ENCODE measurements at regions not wholly inside any gene's neighbourhood (a gene's known extent, or its start where the extent isn't known, plus 50 kb on each side); places are given as distances from the start of the nearest gene placed in this dataset.
A peak's percentile ranks its signal among the peaks of the same experiment; 100 is the strongest.

DNA sequence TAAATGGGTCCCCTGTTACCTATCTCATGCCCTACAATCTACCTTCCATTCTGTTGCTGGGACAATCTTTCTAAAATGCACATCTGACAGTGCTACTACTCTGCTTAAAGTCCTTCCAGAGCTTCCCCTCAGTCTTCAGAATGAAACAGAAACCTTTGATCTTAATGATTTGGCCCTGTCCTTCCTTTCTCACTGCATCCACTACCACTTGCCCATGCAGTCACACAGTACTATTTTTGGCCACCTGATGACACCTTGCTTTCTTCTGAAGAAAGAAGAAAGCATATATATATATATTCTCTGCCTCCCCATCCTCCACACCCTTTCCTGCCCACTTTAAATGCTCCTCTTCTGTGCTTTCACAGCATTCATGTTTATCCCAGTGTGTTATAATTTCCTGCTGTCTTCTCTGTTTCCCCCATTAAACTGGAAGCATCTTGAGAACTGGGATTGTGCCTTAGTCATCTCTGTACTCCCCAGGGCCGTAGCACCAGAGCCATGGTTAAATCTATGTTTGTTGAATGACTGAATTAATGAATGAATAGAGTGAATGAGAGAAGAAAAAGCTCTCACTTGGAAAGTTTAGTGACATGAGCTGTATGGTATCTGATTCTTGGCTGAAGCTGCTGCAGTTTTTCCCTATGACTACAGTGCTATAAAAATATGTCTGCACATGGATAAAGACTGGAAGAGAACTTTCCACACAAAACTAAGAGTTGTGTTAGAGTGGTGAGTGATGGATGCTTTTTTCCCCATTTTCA lies 56.2 kb downstream of the RTL9 start:
- Histone ChIP-seq H3K4me2 (ENCODE audit: extremely low read depth, insufficient read depth, low read length) (no peak overlapping the region), H3K9ac (ENCODE audit: insufficient read depth, low read length) (no peak overlapping the region), H3K27me3 (ENCODE audit: control insufficient read depth, insufficient read depth, low read length) (no peaks in the 10 kb centered on the region), H3K9me3 (ENCODE audit: control insufficient read depth, insufficient read depth, low read depth, low read length) (no peaks in the 10 kb centered on the region), H4K20me1 (ENCODE audit: control insufficient read depth, extremely low read depth, insufficient read depth, low read length) (no peaks in the 10 kb centered on the region), H3K36me3 (ENCODE audit: control insufficient read depth, insufficient read depth, low read length) (no peaks in the 10 kb centered on the region), H3K4me1 (ENCODE audit: control insufficient read depth, extremely low read depth, insufficient read depth, low read length) (peaks cover 15% of the 10 kb centered on the region), H3K27ac (ENCODE audit: insufficient read depth, low read length) (peak overlapping the region; percentile 33), H3K4me3 (replicated peaks in 1 of 4; ENCODE audit: control extremely low read depth in 1 of 4, insufficient read depth in 1 of 4, low read depth in 3 of 4, low read length in 4 of 4) (no peak overlapping the region), H3K79me2 (ENCODE audit: control insufficient read depth, insufficient read depth, low read length) (no peaks in the 10 kb centered on the region), H2AFZ (ENCODE audit: low read length) (no peak overlapping the region)
- TF ChIP-seq, protein P1, sequence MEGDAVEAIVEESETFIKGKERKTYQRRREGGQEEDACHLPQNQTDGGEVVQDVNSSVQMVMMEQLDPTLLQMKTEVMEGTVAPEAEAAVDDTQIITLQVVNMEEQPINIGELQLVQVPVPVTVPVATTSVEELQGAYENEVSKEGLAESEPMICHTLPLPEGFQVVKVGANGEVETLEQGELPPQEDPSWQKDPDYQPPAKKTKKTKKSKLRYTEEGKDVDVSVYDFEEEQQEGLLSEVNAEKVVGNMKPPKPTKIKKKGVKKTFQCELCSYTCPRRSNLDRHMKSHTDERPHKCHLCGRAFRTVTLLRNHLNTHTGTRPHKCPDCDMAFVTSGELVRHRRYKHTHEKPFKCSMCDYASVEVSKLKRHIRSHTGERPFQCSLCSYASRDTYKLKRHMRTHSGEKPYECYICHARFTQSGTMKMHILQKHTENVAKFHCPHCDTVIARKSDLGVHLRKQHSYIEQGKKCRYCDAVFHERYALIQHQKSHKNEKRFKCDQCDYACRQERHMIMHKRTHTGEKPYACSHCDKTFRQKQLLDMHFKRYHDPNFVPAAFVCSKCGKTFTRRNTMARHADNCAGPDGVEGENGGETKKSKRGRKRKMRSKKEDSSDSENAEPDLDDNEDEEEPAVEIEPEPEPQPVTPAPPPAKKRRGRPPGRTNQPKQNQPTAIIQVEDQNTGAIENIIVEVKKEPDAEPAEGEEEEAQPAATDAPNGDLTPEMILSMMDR (conservative IDR thresholded peaks at IDR 0.05 in 1 of 2, IDR thresholded peaks at IDR 0.05 in 1 of 2; ENCODE audit: low read depth in 1 of 2, low read length in 2 of 2): no peak
- no peak for TF ChIP-seq EZH2 (IDR thresholded peaks at IDR 0.05; ENCODE audit: low read length, missing control alignments)
- DNase-seq (ENCODE audit: low read depth in 2 of 2): peak; percentile 66 to 84

DNA sequence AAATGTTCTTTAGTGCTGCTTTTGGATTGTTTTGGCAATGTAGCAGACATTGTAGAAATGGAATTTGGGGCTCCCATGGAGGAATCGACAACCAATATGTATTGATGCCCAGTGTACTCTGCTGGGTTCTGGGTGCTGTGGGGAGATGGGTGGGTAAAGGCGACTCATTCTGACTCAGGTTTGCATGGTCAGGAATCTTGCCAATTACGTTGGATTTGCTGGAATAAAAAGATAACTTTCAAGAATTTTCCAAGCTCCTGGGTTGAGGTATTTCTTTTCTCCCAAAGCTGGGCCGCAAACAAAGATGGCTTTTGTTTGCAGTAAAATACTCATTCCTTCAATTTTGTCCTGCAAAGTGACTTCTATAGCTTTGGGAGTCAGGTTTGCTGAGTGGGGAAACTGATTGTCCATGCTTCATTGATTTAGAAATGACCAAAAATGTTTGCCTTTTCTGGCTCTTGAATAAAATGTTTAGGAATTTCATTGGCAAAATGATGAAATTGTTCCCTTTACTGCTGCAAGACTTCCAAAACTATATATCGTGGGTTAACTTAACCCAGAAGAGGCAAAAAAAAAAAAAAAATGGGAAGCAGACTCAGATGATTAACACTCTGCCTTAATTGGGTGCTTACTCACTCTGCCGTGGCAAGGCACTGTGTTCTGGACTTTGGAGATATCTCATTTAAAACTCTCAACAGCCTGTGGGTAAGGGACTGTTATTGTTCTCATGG lies 57.0 kb downstream of the RTL9 start:
- no peak for TF ChIP-seq EZH2 (IDR thresholded peaks at IDR 0.05; ENCODE audit: low read length, missing control alignments)
- TF ChIP-seq, protein P1 (conservative IDR thresholded peaks at IDR 0.05 in 1 of 2, IDR thresholded peaks at IDR 0.05 in 1 of 2; ENCODE audit: low read depth in 1 of 2, low read length in 2 of 2): no peak
- H3K4me2 ChIP-seq (ENCODE audit: extremely low read depth, insufficient read depth, low read length): no peak overlapping the region
- DNase-seq (ENCODE audit: low read depth in 2 of 2): peak; percentile 56 to 81

DNA sequence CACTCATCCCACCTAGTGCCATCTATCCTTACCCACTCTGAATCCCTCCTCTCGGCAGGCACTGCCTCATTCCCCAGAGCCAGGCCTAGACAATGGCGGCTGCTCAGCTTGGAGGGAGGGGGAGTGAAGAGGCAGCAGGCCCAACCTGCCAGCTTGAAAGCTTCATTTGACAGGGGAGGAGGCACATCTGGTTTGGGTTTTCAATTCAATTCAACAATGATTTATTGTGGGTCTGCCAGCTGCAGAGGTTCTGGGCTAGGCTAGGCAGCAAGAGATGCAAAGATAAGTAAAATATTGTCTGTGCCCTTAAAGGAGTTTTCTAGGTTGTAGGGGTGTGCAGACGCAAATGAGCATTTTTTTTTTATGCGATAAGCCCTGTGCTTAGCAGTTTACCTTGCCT lies 58.5 kb downstream of the RTL9 start:
- H3K4me2 ChIP-seq (ENCODE audit: extremely low read depth, insufficient read depth, low read length): no peak overlapping the region
- no peak overlapping the region for H3K4me3 ChIP-seq (replicated peaks in 1 of 4; ENCODE audit: control extremely low read depth in 1 of 4, insufficient read depth in 1 of 4, low read depth in 3 of 4, low read length in 4 of 4)
- H3K27ac ChIP-seq (ENCODE audit: insufficient read depth, low read length): no peak overlapping the region
- no peaks in the 10 kb centered on the region for H3K79me2 ChIP-seq (ENCODE audit: control insufficient read depth, insufficient read depth, low read length)
- DNase-seq (ENCODE audit: low read depth in 2 of 2): no peak
- H3K36me3 ChIP-seq (ENCODE audit: control insufficient read depth, insufficient read depth, low read length): no peaks in the 10 kb centered on the region
- H3K9ac ChIP-seq (ENCODE audit: insufficient read depth, low read length): no peak overlapping the region
- no peaks in the 10 kb centered on the region for H3K27me3 ChIP-seq (ENCODE audit: control insufficient read depth, insufficient read depth, low read length)
- no peaks in the 10 kb centered on the region for H4K20me1 ChIP-seq (ENCODE audit: control insufficient read depth, extremely low read depth, insufficient read depth, low read length)
- H3K9me3 ChIP-seq (ENCODE audit: control insufficient read depth, insufficient read depth, low read depth, low read length): no peaks in the 10 kb centered on the region
- H3K4me1 ChIP-seq (ENCODE audit: control insufficient read depth, extremely low read depth, insufficient read depth, low read length): peaks cover 17% of the 10 kb centered on the region
- H2AFZ ChIP-seq (ENCODE audit: low read length): no peak overlapping the region
- no peak for TF ChIP-seq EZH2 (IDR thresholded peaks at IDR 0.05; ENCODE audit: low read length, missing control alignments)
- TF ChIP-seq, protein P1 (conservative IDR thresholded peaks at IDR 0.05 in 1 of 2, IDR thresholded peaks at IDR 0.05 in 1 of 2; ENCODE audit: low read depth in 1 of 2, low read length in 2 of 2): no peak

More for the DNA sequence above, 57.0 kb downstream of the RTL9 start:
- H3K36me3 ChIP-seq (ENCODE audit: control insufficient read depth, insufficient read depth, low read length): no peaks in the 10 kb centered on the region
- peaks cover 15% of the 10 kb centered on the region for H3K4me1 ChIP-seq (ENCODE audit: control insufficient read depth, extremely low read depth, insufficient read depth, low read length)
- no peaks in the 10 kb centered on the region for H3K79me2 ChIP-seq (ENCODE audit: control insufficient read depth, insufficient read depth, low read length)
- H3K27ac ChIP-seq (ENCODE audit: insufficient read depth, low read length): peak overlapping the region; percentile 33
- no peaks in the 10 kb centered on the region for H4K20me1 ChIP-seq (ENCODE audit: control insufficient read depth, extremely low read depth, insufficient read depth, low read length)
- H3K9me3 ChIP-seq (ENCODE audit: control insufficient read depth, insufficient read depth, low read depth, low read length): no peaks in the 10 kb centered on the region
- H3K27me3 ChIP-seq (ENCODE audit: control insufficient read depth, insufficient read depth, low read length): no peaks in the 10 kb centered on the region
- H2AFZ ChIP-seq (ENCODE audit: low read length): no peak overlapping the region
- H3K9ac ChIP-seq (ENCODE audit: insufficient read depth, low read length): no peak overlapping the region
- H3K4me3 ChIP-seq (replicated peaks in 1 of 4; ENCODE audit: control extremely low read depth in 1 of 4, insufficient read depth in 1 of 4, low read depth in 3 of 4, low read length in 4 of 4): no peak overlapping the region

Measured in fibroblast of lung (primary cell).